ENCODE measurements at regions not wholly inside any gene's neighbourhood (a gene's known extent, or its start where the extent isn't known, plus 50 kb on each side); places are given as distances from the start of the nearest gene placed in this dataset.

DNA sequence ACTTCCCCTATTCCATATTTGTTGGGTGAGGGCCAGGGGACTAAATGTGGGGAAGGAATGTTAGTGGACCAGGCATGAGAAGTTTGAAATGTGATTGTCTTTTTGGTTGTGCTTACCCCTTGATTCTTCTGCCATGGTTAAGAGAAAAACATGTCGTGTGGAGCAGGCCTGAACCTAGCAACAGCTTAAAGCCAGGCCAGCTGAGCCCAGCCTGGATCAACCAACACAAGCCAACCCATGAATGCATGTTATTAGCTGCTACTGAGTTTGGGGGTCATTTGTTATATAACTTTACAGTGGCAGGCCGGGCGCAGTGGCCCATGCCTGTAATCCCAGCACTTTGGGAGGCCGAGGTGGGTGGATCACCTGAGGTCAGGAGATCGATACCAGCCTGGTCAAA is 52.4 kb upstream of the TRIO start:
- Mint-ChIP-seq H3K36me3 (no peaks in the 10 kb centered on the region), H3K9me3 (no peaks in the 10 kb centered on the region), H3K27ac (no peak overlapping the region), H3K4me3 (no peak overlapping the region), H3K27me3 (peaks cover 5% of the 10 kb centered on the region), H3K4me1 (ENCODE audit: unreplicated experiment) (no peaks in the 10 kb centered on the region)
- no peak for DNase-seq (ENCODE audit: extremely low spot score, unreplicated experiment)
- TF ChIP-seq, protein P1, sequence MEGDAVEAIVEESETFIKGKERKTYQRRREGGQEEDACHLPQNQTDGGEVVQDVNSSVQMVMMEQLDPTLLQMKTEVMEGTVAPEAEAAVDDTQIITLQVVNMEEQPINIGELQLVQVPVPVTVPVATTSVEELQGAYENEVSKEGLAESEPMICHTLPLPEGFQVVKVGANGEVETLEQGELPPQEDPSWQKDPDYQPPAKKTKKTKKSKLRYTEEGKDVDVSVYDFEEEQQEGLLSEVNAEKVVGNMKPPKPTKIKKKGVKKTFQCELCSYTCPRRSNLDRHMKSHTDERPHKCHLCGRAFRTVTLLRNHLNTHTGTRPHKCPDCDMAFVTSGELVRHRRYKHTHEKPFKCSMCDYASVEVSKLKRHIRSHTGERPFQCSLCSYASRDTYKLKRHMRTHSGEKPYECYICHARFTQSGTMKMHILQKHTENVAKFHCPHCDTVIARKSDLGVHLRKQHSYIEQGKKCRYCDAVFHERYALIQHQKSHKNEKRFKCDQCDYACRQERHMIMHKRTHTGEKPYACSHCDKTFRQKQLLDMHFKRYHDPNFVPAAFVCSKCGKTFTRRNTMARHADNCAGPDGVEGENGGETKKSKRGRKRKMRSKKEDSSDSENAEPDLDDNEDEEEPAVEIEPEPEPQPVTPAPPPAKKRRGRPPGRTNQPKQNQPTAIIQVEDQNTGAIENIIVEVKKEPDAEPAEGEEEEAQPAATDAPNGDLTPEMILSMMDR (conservative IDR thresholded peaks at IDR 0.05) = no peak

DNA sequence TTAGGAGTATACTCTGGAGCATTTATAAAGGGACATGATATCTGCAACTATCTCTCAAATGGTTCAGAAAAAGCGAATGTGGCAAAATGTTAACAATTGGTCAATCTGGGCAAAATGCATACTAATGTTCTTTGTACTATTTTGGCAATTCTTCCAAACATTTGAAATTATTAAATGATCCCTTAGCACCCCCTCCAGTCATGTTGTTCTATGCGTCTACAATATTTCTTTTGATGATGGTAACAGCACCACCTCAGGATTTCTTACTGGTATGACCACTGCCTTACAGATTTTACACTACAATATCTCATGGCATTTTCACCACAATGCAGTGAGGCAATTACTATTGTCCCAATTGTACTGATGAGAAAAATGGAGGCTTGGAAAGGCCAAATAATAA is 52.9 kb upstream of the TRIO start:
- TF ChIP-seq, protein P1 (conservative IDR thresholded peaks at IDR 0.05) = no peak
- Mint-ChIP-seq H3K27ac (no peak overlapping the region), H3K4me3 (no peak overlapping the region), H3K36me3 (no peaks in the 10 kb centered on the region), H3K27me3 (peaks cover 5% of the 10 kb centered on the region), H3K9me3 (no peaks in the 10 kb centered on the region), H3K4me1 (ENCODE audit: unreplicated experiment) (no peaks in the 10 kb centered on the region)
- no peak for DNase-seq (ENCODE audit: extremely low spot score, unreplicated experiment)

DNA sequence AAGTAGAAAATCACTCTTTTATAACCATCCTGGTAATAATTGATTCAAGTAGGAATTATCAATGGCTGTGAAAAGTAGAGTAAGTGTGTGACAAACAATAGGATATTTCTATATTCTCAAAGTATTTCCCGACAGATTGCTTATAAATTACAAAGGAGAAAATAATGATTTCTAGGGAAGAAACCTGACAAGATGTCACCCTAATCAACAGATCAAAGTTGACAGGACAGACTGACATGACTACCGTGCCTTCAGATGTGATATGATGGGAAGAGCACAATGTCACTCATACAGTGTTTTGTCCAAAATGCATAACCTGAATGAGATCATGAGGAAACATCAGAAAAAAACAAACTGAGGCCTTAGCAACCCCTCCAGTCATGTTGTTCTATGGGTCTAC is 53.9 kb upstream of the TRIO start:
- Mint-ChIP-seq H3K9me3 (no peaks in the 10 kb centered on the region), H3K27ac (no peak overlapping the region), H3K27me3 (peaks cover 3% of the 10 kb centered on the region), H3K4me1 (ENCODE audit: unreplicated experiment) (no peaks in the 10 kb centered on the region), H3K4me3 (no peak overlapping the region), H3K36me3 (no peaks in the 10 kb centered on the region)
- no peak for DNase-seq (ENCODE audit: extremely low spot score, unreplicated experiment)
- TF ChIP-seq, protein P1 (conservative IDR thresholded peaks at IDR 0.05) = no peak

DNA sequence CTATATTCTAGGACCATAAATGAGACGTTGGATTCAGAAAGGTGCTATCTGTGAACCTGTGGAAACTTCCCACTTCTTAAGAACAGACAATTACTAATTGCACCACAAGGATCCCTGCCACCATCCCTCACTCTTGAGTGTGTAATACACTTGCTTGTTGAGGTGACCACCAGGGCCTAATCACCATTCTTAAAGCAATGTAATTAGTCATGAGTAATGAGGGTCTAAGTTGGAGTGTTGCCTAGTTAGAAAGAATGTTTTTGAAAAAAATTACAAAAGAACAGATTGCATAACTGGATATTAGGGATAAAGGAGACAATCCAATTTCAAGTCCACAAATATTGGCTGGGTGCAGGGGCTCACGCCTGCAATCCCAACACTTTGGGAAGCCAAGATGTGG is 56.9 kb upstream of the TRIO start:
- Mint-ChIP-seq H3K36me3 (no peaks in the 10 kb centered on the region), H3K27me3 (no peaks in the 10 kb centered on the region), H3K9me3 (no peaks in the 10 kb centered on the region), H3K4me1 (ENCODE audit: unreplicated experiment) (no peaks in the 10 kb centered on the region), H3K4me3 (no peak overlapping the region), H3K27ac (no peak overlapping the region)
- no peak for DNase-seq (ENCODE audit: extremely low spot score, unreplicated experiment)
- TF ChIP-seq, protein P1 (conservative IDR thresholded peaks at IDR 0.05) = no peak

DNA sequence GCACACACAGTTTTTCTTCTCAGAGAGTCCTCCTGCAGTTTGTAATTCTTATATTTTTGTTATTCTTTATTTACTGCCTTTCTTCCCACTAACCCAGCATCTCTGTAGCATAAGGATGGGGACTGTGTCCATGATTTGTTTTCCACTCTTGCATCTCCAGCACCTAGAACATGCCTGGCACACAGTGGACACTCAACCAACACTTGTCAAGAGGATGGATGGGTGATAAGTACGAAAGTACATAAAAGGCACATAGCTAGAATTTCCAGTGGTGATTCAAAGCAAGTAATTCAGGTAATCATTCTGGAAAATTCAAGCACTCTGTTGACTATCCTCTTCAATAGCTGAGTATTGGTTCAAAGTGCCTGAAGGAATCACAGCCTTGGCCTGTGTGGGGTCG is 60.2 kb upstream of the TRIO start:
- Mint-ChIP-seq H3K36me3 (no peaks in the 10 kb centered on the region), H3K4me1 (ENCODE audit: unreplicated experiment) (no peaks in the 10 kb centered on the region), H3K27ac (no peak overlapping the region), H3K4me3 (no peak overlapping the region), H3K9me3 (no peaks in the 10 kb centered on the region), H3K27me3 (no peaks in the 10 kb centered on the region)
- TF ChIP-seq, protein P1 (conservative IDR thresholded peaks at IDR 0.05) = no peak
- DNase-seq (ENCODE audit: extremely low spot score, unreplicated experiment) = no peak

DNA sequence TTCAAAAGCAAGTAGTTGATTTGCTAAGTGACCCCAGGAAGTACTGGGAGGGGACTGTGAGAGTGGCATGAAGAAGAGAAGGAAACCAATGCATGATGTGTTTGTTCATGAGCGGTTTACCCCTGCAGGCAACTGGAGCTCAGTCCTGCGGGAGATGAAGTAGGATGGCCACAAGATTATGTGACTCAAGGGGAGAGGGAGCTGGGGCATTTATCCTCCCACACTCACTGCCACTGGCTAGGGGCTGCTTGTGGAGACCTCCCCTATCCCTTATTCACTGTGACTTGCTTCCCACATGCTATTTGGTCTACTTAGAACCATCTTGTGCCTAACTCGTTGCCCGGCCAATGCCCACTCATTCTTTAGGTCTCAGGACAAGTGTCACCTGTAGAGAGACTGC is 60.6 kb upstream of the TRIO start:
- TF ChIP-seq, protein P1 (conservative IDR thresholded peaks at IDR 0.05) = no peak
- H3K27me3 Mint-ChIP-seq = no peaks in the 10 kb centered on the region
- H3K4me3 Mint-ChIP-seq = no peak overlapping the region
- H3K9me3 Mint-ChIP-seq = no peaks in the 10 kb centered on the region
- no peaks in the 10 kb centered on the region for H3K36me3 Mint-ChIP-seq
- no peak overlapping the region for H3K27ac Mint-ChIP-seq
- DNase-seq (ENCODE audit: extremely low spot score, unreplicated experiment) = no peak
- no peaks in the 10 kb centered on the region for H3K4me1 Mint-ChIP-seq (ENCODE audit: unreplicated experiment)

Measured in type B pancreatic cell (in vitro differentiated cells).